ENCODE measurements at regions not wholly inside any gene's neighbourhood (a gene's known extent, or its start where the extent isn't known, plus 50 kb on each side); places are given as distances from the start of the nearest gene placed in this dataset.

GRCh38 chr18:25470062-25470461 lies 118.1 kb upstream of the ZNF521 start:
- no peak for TF ChIP-seq CTCF (conservative IDR thresholded peaks at IDR 0.05; ENCODE audit: low read length)
- H3K4me3 ChIP-seq (ENCODE audit: low read length): no peak overlapping the region
- no peak for DNase-seq (ENCODE audit: low read depth)

GRCh38 chr18:25469489-25469888 lies 117.5 kb upstream of the ZNF521 start:
- no peak overlapping the region for H3K4me3 ChIP-seq (ENCODE audit: low read length)
- TF ChIP-seq CTCF (conservative IDR thresholded peaks at IDR 0.05; ENCODE audit: low read length): no peak
- DNase-seq (ENCODE audit: low read depth): no peak

- TF ChIP-seq CTCF (conservative IDR thresholded peaks at IDR 0.05; ENCODE audit: low read length): no peak
- peak; percentile 50 for DNase-seq (ENCODE audit: low read depth)
- H3K4me3 ChIP-seq (ENCODE audit: low read length): no peak overlapping the region
These were observed 115.4 kb upstream of the ZNF521 start for GRCh38 chr18:25467226-25467987.

- TF ChIP-seq CTCF (conservative IDR thresholded peaks at IDR 0.05; ENCODE audit: low read length): no peak
- DNase-seq (ENCODE audit: low read depth): no peak
- H3K4me3 ChIP-seq (ENCODE audit: low read length): no peak overlapping the region
These were observed 113.3 kb upstream of the ZNF521 start for GRCh38 chr18:25465152-25465732.

- peak; percentile 54 for DNase-seq (ENCODE audit: low read depth)
- no peak overlapping the region for H3K4me3 ChIP-seq (ENCODE audit: low read length)
- TF ChIP-seq CTCF (conservative IDR thresholded peaks at IDR 0.05; ENCODE audit: low read length): no peak
These were observed 112.3 kb upstream of the ZNF521 start for GRCh38 chr18:25464227-25464626.

- TF ChIP-seq CTCF (conservative IDR thresholded peaks at IDR 0.05; ENCODE audit: low read length): no peak
- DNase-seq (ENCODE audit: low read depth): no peak
- H3K4me3 ChIP-seq (ENCODE audit: low read length): no peak overlapping the region
These were observed 111.8 kb upstream of the ZNF521 start for GRCh38 chr18:25463726-25464125.

GRCh38 chr18:25459814-25460213 lies 107.8 kb upstream of the ZNF521 start:
- H3K4me3 ChIP-seq (ENCODE audit: low read length): no peak overlapping the region
- DNase-seq (ENCODE audit: low read depth): peak; percentile 21
- no peak for TF ChIP-seq CTCF (conservative IDR thresholded peaks at IDR 0.05; ENCODE audit: low read length)

All from AG10803 (cell line).